Activated T-cell treated with anti-CD3 and anti-CD28 coated beads, Interleukin-2, amount 50 U/mL, for 1 hour (primary cell): ENCODE measurements at regions not wholly inside any gene's neighbourhood (a gene's known extent, or its start where the extent isn't known, plus 50 kb on each side); places are given as distances from the start of the nearest gene placed in this dataset.

Experiments
- DNase-seq: peaks from one replicate; pipeline ENCODE4 v3.0.0-alpha.2; 2020

DNA sequence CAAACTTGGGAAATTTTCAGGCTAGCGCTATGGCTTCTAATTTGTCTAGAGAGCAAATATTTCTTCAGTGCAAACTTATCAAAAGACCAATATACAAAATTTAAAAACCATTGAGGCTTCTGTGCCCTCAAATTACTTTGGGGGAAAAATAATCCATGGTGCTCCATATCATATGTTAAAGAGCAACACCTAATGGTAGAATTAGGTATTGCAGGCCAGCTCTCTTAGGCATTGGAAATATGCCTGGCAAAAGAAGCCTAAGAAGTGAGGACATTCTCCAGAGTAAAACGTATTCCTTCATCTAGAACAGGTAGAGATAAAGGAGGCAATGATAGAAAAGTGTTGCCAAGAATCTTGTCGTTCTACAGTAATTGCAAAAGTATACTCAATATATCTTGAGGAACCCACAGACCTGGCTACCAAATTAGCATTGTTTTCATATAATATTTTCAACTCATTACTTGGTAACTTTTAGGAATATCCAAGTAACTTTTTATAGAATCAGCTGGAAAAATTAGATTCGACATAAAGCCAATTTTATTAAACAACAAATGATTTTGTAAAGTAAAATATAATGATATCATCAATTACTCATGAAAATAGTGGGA is 401.1 kb downstream of the BCL11A start:
- DNase-seq = no peak

DNA sequence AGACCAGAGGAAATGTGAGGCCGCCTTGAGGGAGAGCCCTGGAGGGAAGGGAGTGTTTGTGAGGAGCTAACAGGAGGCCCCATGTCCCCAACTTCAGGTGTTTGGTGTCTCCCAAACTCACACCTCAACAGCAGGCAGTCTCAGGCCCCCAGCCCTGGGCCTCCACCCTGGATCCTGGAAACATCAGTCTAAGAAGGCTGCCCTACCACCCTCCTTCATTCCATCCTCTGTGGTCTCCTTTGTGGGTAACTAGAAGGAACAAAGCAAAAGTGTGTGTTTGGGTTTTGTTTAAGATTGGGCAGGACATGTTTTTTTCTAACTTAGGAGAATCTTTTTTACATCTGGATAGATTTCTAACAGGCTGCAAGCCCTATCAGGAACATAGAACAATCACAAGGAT is 404.3 kb downstream of the BCL11A start:
- DNase-seq = no peak

DNA sequence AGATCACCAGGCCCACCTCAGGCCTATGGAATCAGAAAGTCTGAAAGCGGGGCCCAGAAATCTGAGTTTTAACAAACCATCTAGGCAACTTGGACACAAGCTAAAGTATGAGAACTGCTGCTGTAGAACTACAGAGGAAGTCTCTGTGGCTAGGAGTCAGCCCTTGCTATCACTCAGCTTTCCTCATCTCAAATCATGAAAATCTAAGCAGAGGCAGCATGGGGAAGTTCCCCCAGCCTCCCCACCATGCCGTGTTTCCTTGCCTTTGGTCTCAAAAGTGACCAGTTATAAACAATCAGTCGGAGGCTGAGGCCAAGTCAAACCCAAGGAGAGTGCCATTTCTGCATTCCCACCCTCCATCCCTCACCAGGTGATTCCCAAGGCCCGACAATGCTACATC is 404.7 kb downstream of the BCL11A start:
- DNase-seq = no peak

DNA sequence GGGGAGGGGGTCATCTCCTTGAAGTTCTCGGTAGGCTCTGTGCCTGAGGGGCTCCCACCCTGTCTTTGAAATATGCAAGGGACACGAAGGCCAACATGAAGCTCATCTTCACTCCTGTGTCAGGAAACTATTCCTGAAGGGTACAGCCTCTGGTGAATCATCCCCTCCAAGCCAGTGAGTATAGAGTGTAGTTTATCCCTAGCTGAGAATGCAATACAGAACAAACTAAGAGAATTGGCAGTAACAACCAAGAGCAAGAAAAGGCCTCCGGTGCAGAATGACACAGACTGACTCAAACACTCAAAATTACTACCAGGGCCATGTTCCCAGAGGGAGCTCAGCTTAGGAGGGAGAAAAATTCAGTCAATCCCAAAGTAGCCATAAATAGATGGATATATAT is 413.3 kb downstream of the BCL11A start:
- DNase-seq = no peak

DNA sequence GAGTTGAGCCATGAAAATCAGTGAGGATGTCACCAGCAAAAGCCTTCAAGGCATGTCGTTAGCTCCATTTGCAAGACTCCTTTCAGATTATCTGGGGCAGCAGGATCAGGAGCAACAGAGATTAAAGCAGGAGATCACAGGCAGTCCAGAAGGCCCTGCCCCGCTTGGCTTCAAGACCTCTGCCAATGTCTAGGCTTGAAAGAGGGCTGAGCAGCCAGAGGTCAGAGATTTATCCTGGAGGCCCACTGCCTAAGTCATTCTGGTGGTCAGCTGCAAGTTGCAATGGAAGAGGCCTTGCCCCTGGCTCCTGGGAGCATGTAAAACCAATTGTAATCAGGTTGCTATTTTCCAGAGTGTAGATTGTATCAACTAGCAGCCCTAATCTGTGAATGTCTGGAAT is 416.5 kb downstream of the BCL11A start:
- no peak for DNase-seq

DNA sequence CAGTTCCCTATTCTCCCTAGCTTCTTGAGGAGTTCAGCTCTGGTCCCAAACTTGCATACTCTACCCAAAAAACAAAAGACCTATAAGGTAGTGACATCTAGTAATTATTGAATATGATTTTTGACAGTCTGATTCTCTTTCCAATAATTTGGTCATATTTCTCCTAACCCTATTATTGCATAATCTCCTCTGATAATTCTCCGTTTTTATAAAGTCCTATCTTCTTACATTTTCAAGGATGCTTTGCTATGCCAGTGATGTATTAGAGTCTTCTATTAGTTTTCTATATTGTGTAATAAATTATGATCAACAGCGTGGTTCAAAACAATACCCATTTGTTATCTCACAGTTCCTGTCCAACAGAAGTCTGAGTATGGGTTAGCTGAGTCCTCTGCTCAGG is 426.3 kb downstream of the BCL11A start:
- no peak for DNase-seq

DNA sequence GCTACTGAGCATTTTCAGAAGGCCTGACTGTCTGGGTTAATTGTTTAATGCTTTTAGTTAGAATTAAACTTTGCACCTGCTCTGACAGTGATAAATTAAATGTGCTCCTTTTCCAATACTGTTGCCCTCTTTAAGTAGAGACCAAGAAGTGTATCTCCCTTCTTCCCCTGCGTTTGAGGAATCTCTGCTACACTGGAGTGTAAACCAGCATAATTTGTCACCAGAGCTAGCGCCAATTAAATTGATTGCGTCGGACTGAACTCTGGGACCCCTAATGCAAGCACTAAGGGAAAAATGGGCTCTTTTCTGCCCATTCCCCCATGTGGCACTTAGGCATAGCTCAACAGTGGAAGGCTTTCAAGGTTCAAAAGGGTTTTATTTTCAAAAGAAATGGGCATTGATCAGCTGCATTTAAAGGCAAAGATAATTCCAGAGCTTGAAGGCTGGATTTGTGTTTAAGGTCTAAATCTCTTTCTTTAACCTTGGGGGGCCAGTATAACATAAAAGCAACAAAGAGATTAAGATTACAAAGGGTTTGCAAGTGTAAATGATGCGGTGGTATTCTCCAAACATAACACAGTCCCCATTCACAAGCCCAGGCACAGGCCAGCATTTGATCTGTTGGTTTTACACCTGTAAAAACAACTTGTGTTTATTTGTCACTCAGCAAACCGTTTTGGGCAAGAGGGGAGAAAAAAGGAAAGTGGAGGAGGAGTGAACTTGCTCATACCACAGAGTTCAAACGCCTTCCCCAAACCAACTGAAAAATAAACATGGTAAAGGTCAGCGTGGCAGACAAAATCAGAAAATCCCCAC is 427.6 kb downstream of the BCL11A start:
- no peak for DNase-seq

DNA sequence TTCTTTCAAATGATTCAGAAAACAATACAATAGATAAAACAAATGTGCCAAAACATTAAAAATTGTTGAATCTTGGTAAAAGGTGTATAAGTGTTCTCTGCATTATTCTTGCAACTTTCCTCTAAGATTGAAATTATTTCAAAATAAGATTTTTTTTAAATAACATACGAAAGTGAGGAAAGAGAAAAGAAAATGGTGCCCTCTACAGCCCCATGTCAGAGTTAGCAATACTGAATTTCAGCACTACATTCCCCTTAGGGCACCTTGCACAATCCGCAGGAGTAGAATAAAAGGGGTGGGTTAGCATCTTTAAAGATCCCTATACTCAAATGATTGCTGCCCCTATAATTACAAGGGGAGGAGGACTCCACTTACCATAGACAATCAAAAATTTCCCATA is 433.7 kb downstream of the BCL11A start:
- no peak for DNase-seq

DNA sequence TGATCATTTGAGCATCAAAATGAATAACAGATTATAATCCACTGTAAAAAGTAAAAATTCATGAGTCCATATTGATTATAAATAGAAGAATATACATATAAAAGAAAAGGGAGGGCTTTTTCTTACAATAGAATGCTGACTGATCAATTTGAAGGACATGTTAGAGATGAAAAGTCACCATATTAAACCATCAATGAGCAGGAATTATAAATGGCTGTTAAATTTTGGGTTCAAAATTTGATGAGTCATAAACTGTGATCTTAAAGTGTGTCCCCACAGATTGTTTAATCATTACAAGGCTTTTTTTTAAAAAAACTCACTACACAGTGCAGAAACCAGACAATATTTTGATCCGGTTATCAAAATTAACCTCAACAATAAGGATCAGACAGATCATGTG is 434.5 kb downstream of the BCL11A start:
- no peak for DNase-seq

DNA sequence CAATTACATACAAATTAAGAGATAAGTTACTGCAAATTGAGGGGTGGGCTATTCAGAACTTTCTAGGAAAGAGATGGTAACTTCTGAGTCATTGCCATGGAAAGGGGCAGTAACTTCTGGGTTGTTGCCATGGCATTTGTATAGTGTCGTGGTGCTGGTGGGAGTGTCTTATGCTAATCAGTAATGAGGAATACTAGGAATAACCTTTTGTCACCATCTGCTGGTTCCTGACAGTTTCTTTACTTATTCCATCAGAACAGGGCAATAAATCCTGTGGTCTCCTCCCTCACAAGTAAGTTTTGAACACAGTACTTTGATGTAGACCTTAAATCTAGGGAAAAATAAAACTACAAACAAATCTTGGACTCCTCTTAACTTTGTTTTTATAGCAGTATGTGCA is 435.4 kb downstream of the BCL11A start:
- DNase-seq = no peak

DNA sequence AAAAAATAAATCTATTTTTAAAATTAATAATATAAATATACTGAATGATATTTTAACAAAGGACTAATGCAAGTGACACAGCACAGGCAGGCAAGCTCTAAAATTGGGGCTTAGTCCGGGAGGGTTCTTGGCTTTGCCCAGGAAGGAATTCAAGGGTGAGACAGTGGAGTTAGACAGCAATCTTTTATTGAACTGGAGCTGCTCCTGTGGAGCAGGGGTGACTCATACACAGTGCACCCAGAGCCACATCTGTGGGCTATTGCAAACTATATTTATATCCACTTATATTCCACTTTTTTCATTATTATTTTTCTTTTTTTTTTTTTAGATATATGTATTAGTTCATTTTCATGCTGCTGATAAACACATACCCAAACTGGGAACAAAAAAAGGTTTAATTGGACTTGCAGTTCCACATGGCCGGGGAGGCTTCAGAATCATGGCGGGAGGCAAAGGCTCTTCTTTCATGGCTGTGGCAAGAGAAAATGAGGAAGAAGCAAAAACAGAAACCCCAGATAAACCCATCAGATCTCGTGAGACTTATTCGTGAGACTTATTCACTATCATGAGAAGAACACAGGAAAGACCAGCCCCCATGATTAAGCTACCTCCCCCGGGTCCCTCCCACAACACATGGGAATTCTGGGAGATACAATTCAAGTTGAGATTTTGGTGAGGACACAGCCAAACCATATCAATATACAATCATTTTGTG is 437.1 kb downstream of the BCL11A start:
- DNase-seq = no peak

DNA sequence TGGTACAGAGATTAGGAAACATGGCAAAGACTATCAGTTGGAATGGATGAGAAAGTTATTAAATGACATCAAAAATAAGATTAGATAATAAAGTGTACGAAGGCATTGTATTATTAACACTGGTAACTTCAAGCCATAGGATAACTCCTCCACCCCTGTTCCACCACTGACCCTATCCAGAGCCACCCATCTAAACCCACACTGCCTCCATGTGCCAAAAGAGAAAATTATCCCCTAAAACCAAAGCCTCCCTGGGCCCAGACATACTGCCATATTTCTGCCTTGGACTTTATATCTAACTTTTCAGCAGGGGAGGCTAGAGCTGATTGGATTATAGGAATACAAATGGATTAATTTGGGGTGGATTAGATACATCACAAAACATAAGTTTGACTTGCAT is 443.7 kb downstream of the BCL11A start:
- no peak for DNase-seq

DNA sequence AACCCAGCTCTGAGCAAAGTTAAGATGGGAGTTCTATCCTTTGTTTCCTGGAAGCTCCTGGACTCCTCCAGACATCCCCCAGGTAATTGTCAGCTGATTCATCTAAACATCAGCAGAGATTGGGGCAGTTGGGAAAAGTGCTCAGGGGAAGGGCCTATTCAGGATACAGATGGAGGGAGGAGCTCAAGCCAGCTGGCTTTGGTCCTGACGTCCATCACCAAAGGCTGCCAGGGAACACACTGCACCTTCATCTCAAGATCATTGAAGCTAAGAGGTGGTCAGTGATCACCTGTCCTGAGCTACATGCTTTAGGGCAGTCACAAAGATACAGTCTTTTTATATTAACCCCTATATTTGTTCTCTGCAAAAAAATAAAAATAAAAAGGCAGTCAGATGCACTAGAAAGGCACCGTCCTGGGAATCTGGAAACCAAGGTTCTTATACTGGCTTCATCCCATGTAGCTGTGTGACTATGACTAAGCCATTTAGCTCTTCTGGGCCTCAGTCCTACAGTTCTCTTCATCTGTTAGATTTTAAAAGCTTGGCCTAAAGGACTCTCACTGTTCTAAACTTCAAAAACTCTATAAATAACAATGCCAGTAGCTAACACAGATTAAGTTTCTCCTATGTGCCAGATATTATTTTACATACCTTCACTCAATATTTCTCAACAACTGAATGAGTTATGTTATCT is 446.5 kb downstream of the BCL11A start:
- no peak for DNase-seq

DNA sequence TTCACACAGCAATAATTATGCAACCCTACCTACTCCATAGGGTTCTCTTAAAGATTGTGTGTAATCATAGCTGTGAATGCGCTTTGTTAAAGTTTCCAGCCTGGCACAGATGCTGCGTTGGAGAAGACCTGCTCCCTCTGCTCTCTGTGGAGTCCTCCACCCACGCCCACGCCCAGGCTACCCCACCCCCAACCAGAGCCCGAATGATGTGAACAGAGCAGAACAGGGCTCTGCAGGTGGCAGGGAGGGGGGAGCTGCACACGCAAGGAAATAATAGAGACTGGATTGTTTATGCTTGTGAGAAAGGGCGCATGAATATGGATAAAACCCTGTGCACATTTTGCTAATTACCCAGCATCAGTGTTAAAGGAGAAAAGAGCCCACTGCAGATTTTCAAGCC is 447.5 kb downstream of the BCL11A start:
- DNase-seq = no peak

DNA sequence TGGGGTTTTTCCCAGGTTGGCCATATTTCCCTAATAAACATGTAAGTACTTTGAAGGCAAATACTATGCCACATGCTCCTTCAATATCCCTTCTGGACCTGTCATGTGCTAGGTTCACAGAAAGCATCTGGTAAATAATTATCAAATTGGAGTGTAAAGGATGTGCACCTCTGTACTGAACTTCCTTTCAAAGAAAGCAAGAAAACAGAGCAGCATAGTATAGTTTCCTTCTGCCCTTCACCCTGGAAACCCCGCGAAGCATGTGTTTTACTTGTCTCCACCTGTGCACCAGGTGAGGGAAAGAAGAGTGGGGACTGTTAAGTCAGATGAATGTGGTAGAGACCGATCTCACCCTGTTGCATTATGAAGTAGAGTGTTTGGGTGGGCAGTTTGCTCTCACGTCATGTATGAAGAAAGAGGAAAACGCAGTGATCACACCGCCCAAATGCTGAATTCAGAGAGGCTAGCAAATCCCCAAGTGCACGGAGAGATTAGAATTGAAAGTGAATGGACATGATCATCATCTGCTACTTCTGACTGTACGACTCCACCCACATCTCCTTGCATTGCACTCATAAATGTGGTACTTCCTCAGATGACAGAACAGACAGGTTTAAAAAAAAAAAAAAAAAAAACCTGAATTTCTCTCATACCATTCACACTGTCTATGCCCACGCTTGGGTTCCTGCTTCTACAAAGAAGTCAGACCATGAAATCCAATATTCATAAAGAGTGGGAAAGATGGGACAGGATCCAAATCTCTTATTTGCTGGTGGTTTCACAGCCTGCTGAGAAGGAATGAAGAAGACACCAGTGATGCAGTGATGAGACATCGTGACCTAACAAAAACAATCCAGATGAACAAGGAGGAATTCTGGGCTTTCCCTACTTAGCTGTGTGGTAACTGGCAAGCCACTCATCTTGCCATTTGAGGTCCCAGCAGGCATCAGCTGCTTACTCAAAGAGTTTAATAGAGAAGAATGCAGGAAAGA is 448.6 kb downstream of the BCL11A start:
- DNase-seq = no peak

DNA sequence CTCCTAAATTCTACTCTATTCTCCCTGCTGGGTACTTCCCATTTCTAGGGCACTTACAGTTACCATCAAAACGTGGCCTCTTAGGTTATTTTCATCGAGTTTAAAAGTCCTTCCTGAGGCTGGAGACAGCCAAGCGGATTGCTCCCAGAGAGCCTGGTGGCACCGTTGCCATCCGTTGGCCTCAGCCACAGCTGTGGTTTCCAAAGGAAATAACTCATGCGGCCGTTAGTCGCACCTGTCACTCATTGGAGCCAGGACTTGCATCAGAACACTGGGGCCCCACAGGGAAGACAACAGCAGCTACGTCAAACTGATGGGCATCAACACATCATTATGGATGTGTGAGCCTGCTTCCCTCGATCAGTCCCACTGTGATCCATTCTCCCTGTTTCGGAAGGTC is 453.4 kb downstream of the BCL11A start:
- DNase-seq = no peak

DNA sequence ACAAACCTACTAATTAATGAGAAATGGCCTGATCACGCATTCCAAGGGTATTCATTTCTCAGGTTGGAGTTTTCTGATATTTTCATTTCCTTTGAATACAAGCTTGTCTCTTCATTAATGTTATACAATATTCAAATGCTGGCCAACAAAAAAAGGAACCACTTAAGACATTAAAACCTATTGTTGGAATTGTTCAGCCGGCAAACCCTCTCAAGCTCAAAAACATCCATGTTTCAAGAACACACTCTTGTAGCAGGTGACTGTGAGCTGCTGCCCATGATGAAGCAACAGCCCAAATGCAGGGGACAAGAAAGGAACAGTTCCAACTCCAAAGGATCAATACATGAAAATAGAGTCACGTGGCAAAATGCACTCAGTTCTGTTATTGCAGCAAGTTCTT is 454.5 kb downstream of the BCL11A start:
- DNase-seq = no peak

DNA sequence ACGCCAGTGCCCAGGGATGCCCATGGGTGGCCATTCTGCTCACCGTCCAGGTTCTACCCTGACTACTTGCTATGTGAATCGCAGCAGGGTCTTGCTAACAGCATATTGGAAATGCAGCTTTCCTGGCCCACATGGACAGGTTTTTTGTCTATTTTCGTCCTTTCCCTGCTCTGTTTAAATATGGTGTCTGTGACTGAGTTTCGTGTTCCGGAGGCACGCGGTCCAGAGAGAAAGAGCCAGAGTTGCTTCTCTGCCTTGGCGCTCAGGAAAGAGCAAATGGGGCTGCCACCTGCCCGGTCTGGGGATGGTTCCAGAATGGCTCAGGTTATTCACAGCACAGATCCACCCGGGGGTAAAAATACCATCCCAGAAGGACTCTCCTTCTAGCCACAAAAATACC is 456.2 kb downstream of the BCL11A start:
- no peak for DNase-seq

DNA sequence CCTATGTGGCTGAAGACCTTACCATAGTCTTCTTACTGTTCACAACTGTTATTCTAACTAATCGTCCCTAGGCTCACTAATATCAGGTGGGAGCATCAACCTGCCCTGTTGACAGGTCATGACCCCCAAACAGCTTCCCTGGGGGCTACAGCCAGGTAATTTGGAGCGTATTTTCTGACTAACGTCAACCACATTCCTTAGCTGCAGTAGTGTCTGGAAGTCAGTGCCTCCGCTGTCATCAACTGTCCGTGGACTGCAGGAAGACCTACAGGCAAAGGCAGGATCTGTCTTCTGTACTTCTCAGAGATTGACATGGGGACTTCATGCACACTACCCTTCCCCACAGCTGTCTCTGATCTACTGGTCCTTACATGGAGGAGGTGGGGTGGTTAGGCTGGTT is 456.9 kb downstream of the BCL11A start:
- DNase-seq = no peak

DNA sequence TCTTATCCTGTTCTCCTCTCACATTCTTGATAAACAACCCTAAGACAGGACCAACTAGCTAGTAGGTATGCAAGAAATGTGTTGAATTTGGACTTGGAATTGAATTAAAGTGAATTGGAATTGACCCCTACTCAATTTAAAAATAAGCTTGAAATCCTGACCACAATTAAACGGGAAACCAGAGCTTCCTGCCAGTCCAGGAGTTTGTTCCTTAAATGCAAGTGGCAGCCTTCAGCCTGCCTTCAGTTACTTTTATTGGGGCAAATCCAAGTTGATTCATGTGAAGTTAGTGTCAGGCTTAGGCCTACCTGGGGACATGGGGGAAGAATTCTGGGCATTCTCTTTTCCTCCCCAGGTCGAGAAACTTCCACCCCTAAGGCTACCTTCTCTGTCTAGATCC is 457.6 kb downstream of the BCL11A start:
- no peak for DNase-seq

DNA sequence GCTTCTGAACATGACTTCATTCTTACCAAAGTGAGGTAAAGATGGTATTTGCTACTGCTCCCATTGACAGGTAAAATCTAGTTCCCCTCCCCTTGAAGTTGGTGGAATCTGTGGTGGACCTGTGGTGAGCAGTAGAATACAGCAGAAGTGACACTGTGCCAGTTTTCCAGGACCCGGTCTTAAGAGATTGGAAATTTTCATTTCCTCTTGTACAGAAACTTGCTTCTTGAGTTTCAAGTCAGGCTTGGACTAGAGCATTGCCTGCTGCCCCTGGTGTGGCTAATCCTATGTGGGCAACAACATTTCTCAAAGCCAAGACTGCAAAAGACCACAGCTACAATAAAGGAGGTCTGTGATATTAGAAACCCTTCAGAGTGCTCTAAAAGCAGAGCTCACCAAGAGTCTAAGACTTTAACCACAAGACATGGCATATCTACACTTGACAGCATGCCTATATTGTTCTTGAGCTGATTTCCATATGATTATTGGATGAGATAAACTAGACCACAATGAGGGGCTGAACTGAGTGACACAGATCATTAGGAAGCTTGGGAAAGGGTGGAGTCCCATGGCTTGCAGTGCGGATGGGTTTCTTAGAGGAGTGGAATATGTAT is 458.1 kb downstream of the BCL11A start:
- no peak for DNase-seq

DNA sequence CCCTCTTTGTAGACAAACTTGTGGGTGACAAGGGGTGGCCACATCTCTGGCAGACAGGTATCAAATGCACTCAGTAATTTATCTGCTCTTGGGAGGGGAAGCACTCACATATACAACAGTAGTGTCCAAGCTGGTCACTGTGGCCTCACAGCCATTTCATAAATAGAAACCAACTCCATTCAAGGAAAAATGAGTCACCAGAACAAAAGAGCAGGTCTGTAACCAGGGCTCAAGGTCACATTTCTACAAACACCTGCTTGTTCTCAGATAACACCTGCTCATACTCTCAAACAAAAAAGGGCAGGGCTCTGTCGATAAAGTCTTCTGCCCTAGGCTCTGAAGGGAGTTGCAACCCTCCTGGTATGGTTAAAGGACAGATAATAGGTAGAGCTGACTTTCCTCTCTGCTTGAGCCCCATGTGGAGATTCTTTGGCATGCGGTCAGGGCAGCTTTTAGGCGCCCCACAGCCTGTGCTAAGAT is 459.0 kb downstream of the BCL11A start:
- no peak for DNase-seq
